Fibroblast of the conjunctiva (primary cell): ENCODE measurements at regions not wholly inside any gene's neighbourhood (a gene's known extent, or its start where the extent isn't known, plus 50 kb on each side); places are given as distances from the start of the nearest gene placed in this dataset.
"Not testable (repeated sequence)": the region's sequence is repeated elsewhere in the genome, so short reads cannot be mapped to it uniquely, and the experiment has no call there.

Source experiments
- DNase-seq: peaks from one replicate; pipeline ENCODE4 v3.0.0-alpha.2; 2010; ENCODE audit warnings: low read depth

DNA sequence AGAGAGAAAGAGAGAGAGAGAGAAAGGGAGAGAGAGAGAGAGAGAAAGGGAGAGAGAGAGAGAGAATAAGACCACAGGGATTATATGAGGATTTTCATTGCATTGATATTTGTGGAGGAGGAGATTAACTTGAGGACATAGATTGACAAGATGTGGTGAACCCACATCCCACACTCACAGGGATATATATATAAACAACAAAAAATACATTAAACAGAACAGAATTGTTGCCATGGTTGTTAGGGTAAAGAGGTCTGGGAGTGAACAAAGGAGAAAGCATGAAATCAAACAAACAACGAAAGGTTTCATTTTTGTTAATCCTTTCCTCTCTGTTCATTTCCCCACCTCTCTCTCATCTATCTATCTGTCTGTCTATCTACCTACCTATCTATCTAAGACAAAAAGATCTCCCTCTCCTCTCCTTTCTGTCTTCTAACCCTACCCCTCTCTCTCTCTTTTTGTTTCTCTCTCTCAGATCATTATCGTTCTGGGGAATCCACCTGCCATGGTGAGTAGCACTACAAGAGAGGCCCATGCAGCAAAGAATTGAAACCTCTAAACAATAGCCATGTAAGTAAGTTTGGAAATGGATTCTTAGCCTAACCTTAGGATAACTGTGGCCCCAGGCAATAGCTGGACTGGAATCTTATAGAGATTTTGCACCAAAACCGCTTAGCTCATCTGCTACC, 280.9 kb downstream of the RAP2B start:
- no peak for DNase-seq

DNA sequence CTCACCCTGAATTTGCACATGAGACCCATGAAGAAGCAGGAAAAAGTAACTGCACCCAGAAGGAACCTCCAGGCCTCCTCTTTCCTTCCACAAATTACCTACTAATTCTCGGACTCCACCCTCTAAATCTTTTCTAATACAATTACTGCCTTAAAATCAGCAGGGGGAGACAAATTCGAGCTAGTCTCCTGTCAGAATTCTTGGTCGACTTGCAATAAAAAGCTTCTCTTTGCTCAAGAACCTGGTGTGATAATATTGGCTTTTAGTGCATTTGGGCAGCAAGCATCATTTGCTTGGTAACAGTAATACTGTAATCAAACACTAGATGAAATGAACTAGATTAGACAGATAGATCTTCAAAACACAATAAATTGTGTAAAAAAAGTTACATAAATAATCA, 281.9 kb downstream of the RAP2B start:
- DNase-seq: no peak

DNA sequence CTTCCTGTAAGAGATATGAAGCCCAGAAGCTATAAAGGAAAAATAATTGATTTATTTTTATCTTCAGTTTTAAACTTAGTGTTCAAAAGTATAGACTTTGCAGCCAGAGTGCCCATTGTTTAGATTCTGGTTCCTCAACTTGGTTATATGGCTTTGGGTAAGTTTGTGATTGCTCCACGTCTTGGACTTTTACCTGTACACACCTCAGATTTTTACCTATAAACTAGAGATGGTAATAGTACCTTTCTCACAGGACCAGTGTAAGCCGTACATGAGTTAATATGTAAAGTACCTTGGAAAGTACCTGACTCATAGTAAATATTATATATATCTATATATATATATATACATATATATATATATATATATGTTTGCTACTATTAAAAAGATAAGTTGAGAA, 283.8 kb downstream of the RAP2B start:
- DNase-seq: no peak

DNA sequence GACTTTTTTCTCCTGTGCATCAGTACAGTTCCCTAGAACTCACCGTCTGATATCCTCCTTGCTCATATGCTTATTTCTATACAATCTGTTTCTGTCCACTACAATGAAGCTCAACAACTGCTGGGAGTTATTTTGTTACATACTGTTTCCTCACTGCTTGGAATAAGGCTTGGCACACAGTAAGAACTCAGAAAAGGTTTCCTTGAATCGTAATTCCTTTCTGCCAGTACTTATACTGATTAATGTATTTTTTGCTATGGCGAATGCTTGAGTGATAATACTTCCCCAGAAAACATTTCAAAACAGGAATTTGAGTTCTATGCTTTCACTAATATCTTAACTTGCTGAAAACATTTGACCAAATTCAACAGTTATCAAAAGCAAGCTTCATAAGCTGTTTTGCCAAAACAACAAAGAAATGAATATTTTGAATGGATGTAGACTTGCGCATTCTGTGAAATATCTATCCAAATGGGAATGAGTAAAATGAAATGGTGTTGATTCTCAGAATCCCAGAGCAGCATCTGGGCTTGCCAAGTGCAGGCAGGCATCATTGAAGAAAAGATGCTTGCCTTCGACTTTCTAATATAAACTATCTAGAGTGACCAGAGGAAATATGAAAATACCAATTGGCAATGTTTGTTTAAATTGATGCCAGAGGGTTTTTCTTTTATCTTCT, 286.3 kb downstream of the RAP2B start:
- DNase-seq: no peak

DNA sequence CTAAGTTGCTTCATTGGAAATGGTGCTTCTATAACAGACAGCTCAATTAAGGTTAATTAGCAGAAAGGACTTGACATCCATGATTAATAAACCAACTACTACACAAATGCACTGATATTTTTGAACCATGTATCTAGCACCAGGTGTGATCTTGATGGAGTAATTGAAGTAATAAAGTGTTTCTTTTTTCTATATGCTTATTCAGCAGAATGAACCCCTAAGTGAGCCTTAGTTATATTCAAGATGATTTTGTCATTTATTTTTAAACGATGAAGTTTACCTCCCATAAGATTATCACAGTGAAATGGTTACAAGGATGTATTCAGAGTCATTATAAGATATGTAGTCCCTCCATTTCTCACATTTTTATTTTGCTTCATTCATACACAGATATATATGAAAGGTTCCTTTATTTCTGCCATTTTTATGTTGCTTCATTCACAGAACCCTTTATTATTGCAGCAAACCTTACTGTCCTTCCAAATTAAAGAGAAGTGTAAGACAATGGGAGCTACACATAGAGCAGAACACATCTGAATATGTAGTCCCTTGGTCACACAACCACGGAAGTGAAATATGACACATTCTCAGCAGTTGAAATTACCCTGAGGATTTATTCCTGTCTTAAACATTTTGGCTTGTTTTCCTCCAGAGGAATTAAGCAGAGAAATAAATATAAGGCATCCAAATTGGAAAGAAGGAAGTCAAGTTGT, 295.0 kb downstream of the RAP2B start:
- no peak for DNase-seq

DNA sequence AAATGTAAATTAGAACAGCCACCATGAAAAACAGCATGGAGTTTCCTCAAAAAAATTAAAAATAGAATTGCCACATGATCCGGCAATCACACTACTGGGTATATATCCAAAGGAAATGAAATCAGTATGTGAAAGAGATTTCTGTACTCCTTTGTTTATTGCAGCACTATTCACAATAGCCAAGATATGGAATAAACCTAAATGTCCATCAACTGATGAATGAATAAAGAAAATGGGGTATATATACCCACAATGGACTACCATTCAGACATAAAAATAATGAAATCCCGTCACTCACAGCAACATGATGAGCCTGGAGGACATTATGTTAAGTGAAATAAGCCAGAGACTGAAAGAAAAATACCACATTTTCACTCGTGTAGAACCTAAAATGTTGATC, 296.9 kb downstream of the RAP2B start:
- DNase-seq: no peak

DNA sequence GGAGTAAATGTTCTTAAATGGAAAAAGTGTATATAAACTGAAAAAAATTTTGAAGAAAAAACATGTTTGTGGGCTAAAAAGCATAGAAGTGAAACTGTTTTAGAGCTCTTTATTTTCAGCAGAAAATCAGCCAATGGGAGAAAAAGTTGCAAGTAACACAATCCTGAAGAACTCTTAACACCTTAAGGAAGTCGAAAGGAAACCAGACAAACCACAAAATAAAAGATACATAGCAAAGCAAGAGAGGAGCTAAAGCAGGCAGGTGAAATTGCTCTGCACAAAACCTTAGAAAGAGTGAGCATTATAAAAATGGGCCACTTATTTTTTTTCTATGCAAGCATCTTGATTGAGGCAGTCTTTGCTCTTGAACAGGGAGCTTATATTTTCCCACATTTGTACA, 300.5 kb downstream of the RAP2B start:
- no peak for DNase-seq

DNA sequence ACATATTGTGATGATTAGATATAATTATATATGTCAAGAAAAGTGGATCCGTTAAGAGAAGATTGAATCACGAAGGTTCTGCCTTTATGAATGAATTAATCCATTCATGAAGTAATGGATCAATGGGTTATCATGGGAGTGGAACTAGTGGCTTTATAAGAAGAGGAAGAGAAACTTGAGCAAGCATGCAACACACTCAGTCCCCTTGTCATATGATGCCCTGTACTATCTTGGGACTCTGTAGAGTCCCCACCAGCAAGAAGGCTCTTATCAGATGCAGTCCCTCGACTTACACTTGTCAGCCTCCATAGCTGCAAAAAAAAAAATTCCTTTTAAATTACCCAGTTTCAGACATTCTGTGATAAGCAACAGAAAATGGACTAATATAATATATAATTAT, 301.9 kb downstream of the RAP2B start:
- no peak for DNase-seq

DNA sequence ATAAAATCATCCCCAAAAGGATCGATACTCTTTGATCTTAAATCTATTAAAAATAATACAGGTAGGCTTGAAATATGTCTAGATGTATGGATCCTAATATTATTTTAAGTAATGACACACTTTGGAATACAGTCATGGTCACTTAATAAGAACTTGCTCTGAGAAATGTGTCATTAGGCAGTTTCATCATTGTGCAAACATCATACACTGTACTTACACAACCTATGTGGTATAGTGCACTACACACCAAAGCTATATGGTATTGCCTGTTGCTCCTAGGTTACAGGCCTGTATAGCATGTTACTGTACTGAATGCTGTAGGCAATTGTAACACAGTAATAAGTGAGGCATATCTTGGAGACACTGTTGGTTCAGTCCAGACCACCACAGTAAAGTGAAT, 307.1 kb downstream of the RAP2B start:
- no peak for DNase-seq

DNA sequence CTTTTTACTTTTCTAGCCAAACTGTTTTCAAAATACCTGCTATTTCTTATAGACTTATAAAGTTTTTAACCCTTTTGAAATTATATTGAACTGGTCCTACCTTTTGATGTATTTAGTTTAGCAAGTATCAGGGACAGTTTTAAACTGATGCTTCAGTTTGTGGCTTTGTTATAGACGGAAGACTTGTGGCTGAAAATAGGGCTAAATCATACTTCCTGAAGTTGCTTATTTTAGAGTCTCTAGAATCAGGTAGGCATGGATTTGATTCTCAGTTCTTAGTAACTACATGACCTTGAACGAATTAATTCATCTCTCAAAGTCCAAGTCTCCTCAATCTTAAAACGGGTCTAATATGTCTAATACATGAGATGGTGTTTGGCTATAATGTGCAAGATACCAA, 322.8 kb downstream of the RAP2B start:
- DNase-seq: no peak

DNA sequence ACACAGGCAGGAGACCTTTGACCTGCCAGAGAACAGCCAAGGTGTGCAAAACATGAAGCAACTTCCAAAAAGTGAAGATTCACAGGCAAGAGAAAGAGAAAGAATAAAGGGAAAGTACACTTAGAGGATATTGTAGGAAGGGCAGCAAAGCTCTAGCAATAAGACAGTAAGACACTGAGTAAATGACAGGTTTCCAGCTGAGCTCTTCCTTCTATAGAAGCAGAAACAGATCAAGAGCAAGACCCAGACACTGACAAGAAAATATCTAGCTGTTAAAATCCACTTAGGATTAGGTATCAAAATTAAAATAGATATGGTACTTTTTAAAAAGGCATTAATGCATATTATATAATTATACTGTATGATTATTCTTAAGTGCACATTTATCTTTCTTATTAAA, 333.4 kb downstream of the RAP2B start:
- DNase-seq: no peak

DNA sequence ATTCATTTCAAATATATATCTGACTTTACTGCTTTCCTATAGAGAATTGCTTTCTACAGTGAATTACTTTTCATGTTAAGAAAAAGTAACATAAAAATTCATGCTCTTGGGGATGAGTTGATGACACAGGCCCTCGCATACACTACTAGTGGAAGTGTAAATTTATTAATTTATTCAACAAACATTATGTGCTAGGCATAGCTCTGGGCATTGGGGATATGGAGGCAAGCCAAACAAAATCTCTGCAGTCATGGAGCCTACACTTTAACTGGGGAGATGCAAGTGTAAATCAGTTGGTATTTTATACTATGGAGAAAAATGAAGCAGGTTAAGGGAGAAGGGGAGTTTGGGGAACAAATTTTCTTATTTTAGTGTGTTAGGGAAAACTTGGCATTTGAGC, 340.7 kb downstream of the RAP2B start:
- no peak for DNase-seq

DNA sequence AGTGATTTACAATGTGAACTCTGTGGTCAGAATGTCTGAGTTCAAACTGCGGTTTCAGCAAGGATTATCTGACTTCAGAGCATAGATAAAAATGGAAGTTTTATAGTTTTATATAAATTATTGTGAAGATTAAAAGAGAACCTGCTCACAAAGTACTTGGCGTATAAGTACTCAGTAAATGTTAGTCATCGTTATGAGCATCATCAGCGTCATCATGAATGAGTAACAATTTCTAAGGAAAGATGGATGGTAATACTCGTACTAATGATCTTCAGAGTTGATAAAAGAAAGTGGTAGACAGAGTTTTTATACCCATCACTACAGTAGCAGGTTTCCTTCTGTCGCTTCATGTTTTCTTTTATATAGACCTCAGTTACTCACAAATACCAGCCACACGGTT, 341.8 kb downstream of the RAP2B start:
- DNase-seq: no peak

DNA sequence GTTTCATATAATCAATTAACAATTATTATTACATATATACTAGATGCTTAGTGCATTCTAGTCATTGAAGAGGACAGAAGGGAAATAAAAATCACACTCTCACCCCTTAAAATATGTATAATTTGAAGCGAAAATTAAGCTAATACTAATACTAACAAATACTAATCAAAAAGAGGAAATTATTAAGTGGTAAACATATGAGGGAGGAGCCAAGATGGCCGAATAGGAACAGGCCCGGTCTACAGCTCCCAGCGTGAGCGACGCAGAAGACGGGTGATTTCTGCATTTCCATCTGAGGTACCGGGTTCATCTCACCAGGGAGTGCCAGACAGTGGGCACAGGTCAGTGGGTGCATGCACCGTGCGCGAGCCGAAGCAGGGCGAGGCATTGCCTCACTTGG, 344.2 kb downstream of the RAP2B start:
- DNase-seq: not testable (repeated sequence)

DNA sequence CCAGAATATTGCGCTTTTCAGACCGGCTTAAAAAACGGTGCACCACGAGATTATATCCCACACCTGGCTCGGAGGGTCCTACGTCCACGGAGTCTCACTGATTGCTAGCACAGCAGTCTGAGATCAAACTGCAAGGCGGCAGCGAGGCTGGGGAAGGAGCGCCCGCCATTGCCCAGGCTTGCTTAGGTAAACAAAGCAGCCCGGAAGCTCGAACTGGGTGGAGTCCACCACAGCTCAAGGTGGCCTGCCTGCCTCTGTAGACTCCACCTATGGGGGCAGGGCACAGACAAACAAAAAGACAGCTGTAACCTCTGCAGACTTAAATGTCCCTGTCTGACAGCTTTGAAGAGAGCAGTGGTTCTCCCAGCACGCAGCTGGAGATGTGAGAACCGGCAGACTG, 344.7 kb downstream of the RAP2B start:
- DNase-seq: not testable (repeated sequence)

DNA sequence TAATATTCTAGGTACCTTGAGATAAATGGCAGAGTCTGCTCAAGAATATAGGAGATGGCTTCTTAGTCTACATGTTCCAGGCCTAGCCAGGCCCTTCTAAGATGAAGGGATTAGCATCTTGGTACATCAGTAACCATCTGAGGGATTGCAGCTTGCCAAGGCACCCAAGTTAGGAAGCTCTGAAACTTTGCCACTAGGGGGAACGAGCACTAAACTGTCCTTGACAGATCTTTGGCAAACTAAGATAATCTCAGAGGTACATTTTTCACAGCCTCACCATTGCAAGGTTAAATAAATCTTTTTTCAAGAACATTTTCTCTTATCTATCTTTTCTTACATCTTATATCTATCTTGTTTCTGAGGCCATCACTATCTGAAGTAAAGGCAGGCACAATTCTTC, 351.2 kb downstream of the RAP2B start:
- DNase-seq: no peak

DNA sequence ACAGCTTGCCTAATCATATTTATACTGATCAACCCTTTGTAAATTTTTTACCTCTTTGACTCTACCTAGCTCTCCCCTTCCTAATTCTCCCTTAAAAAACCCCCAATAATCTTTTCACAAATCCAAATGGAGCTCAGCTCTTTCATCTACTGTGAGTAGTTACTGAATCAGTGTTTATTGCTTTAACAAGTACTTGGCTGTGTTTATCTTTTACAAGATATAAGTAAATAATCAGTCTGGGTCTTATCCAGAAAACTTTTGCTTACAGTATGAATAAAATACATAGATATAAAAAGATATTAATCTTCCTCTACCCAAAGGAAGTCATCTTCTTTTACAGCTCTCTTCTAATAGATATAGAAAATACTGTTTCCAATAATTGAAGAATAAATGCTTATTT, 366.4 kb downstream of the RAP2B start:
- no peak for DNase-seq

DNA sequence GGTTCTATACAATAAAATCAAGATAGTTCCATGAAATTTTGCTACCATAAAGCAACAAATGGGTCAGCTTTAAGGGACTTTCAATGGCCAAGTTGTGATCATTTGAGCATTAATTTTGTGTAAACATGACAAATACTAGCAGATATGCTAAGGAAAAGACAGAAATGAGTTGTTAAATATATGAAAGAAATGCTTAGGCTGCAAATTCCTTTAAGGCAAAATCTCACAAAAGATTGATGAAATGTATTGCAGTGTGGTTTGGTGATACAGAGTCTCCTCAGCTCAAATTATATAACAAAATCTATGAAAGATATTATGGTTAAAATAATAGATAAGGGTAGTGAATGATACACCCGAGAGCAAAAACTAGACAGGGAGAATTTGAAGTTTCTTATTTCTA, 377.2 kb downstream of the RAP2B start:
- DNase-seq: no peak

DNA sequence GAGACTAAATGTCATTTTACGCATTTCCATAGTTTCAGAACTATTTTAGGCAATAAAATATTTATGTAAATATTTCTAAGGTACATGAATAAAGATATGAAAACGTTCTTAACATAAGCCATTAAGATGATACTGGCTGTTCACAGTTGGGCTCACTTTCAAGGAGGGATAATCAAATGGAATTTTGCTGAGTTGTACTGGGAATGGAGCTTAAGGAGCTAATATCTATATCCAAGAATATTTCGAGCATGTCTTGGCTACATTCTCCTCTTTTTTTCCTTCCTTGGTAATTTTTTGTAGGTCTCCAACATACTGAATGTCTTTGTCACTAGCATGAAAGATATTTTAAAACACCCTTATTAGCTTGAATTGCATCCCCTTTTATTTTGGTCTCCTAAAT, 383.4 kb downstream of the RAP2B start:
- no peak for DNase-seq

DNA sequence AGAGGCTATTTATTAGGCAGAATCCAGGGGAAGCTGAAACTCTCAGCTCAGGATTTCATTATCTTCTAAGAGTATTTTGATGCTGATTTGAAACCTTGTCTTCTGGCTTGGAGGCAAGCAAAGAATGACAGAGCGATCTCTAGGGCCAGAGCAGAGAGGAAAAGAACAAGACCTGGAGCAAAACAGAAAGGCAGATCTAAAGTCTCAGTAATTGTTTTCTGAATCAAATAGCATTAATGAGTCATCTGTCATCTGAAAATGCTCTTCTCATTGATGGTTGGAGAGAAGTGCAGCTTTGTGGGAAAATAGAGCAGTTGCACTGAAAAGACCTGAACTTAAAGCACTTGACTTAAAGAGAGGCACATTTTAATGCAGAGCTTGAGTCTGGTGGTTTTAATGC, 385.9 kb downstream of the RAP2B start:
- no peak for DNase-seq

DNA sequence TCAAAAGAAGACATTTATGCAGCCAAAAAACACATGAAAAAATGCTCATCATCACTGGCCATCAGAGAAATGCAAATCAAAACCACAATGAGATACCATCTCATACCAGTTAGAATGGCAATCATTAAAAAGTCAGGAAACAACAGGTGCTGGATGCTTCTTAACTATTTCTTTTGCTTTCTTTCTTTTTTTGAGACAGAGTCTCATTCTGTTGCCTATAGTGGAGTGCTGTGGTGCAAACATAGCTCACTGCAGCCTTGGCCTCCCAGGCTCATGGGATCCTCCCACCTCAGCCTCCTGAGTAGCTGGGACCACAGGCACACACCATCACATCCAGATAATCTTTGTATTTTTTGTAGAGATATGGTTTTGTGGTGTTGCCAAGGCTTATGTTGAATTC, 387.7 kb downstream of the RAP2B start:
- not testable (repeated sequence) for DNase-seq

DNA sequence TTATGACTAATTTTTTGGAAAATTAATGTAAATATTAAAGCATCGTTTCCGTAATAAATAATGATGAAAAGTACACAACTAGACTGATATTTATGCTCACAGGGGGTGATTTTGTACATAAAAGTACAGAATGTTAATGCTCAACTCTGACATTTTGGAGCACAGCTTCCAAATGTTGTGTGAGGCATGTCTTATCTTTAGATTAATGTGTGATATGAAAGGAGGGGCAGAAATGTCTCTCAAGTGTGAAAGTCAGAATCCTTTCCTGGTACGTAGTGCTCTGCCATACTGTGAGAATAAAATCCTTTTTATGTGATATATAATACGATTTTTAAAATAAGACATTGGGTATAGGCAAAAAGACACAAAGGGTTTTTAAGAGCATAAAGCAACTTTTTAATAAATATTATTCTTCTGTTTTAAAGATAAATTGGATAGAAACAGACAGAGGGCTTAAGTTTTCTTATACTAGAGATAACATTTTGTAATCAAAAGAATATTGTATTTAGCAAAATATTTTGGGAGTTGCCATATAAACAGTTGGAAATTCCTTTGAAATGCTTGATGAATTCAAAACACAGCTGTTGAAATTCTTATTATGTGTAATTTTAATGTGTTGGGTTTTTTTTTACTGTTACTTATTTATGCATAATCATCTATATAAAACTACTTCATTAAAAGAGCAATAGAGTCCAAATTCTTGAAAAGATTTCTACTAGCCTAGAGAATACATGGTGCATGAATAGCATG, 389.7 kb downstream of the RAP2B start:
- DNase-seq: no peak
